ENCODE measurements at regions not wholly inside any gene's neighbourhood (a gene's known extent, or its start where the extent isn't known, plus 50 kb on each side); places are given as distances from the start of the nearest gene placed in this dataset.

- no peaks in the 10 kb centered on the region for H3K4me1 ChIP-seq (ENCODE audit: control insufficient read depth in 1 of 2, insufficient read depth in 2 of 2, low read length in 2 of 2)
- H3K4me3 ChIP-seq (replicated peaks in 1 of 2; ENCODE audit: low read depth in 1 of 2, low read length in 2 of 2) = no peak overlapping the region
- no peak overlapping the region for H2AFZ ChIP-seq (ENCODE audit: low read depth, low read length, poor library complexity, severe bottlenecking)
- ChIA-PET POLR2A (interaction anchor here (0.7 kb wide), 1 partner anchor 21 kb away, joined by 3 read pairs; no protein-coding TSS in a partner anchor), CTCF (no interaction called here), RAD21 (ENCODE audit: low non-redundant PET in 1 of 2, low total read pairs in 2 of 2, uncharacterized antibody in 2 of 2, unreplicated experiment in 2 of 2) (no interaction called here)
- no peak for TF ChIP-seq EGR1 (IDR thresholded peaks at IDR 0.05; ENCODE audit: low read depth)
- no peak for TF ChIP-seq EZH2phosphoT487 (IDR thresholded peaks at IDR 0.05; ENCODE audit: borderline replicate concordance)
- TF ChIP-seq ELF1 (IDR thresholded peaks at IDR 0.05; ENCODE audit: borderline replicate concordance, low read depth) = no peak
- TF ChIP-seq CEBPB (IDR thresholded peaks at IDR 0.05; ENCODE audit: low read depth) = no peak
- no peak for TF ChIP-seq REST (IDR thresholded peaks at IDR 0.05; ENCODE audit: low read depth)
- no peak for TF ChIP-seq FOSL1 (IDR thresholded peaks at IDR 0.05; ENCODE audit: low read depth)
- no peak for TF ChIP-seq SIN3A (IDR thresholded peaks at IDR 0.05; ENCODE audit: low read depth)
- no peak for TF ChIP-seq ZNF274 (IDR thresholded peaks at IDR 0.05; ENCODE audit: low read depth, low read length)
- TF ChIP-seq RAD21 (IDR thresholded peaks at IDR 0.05; ENCODE audit: low read depth) = no peak
- no peak for TF ChIP-seq MAX (IDR thresholded peaks at IDR 0.05)
- no peak for TF ChIP-seq JUND (IDR thresholded peaks at IDR 0.05)
- no peak for TF ChIP-seq EZH2 (IDR thresholded peaks at IDR 0.05)
- no peak for TF ChIP-seq CTCF (IDR thresholded peaks at IDR 0.05 in 2 of 3, conservative IDR thresholded peaks at IDR 0.05 in 1 of 3; ENCODE audit: borderline replicate concordance in 1 of 3, insufficient read depth in 1 of 3, low read depth in 2 of 3, low read length in 2 of 3)
- TF ChIP-seq SRF (IDR thresholded peaks at IDR 0.05; ENCODE audit: low read depth) = no peak
- no peak for TF ChIP-seq CBX3 (IDR thresholded peaks at IDR 0.05; ENCODE audit: low read depth)
- no peak for TF ChIP-seq ZBTB33 (IDR thresholded peaks at IDR 0.05; ENCODE audit: extremely low read depth, insufficient replicate concordance, low read length)
- TF ChIP-seq POLR2AphosphoS5 (IDR thresholded peaks at IDR 0.05; ENCODE audit: low read depth, low read length) = no peak
- no peaks in the 10 kb centered on the region for H3K9me2 ChIP-seq (ENCODE audit: insufficient read depth)
- no peak overlapping the region for H3K4me2 ChIP-seq (ENCODE audit: low read length)
- DNase-seq (ENCODE audit: low read depth, low spot score) (no peak), ATAC-seq (no peak)
- peaks cover 32% of the 10 kb centered on the region for H3K27me3 ChIP-seq (ENCODE audit: insufficient read depth, low read length)
- H3K79me2 ChIP-seq (ENCODE audit: insufficient read depth, low read length) = no peaks in the 10 kb centered on the region
- H4K20me1 ChIP-seq (ENCODE audit: insufficient read depth) = no peaks in the 10 kb centered on the region
- no peak overlapping the region for H3K9ac ChIP-seq (ENCODE audit: low read length)
- intact Hi-C loops (cut with micrococcal nuclease) = no loop called here
- no peaks in the 10 kb centered on the region for H3K36me3 ChIP-seq (ENCODE audit: control insufficient read depth in 1 of 2, insufficient read depth in 2 of 2, low read length in 2 of 2)
- BruUV-seq (replicated peaks) = no TSS peak
- H3K9me3 ChIP-seq (ENCODE audit: control insufficient read depth in 1 of 2, insufficient read depth in 1 of 2, low read depth in 1 of 2, low read length in 2 of 2) = no peaks in the 10 kb centered on the region
- no peak overlapping the region for H3K27ac ChIP-seq (ENCODE audit: low read depth, low read length)
These were observed 107.8 kb upstream of the GAS1 start for GRCh38 chr9:87054999-87055686.

All from HCT116 (cell line).